VCaP (cell line): ENCODE measurements at regions not wholly inside any gene's neighbourhood (a gene's known extent, or its start where the extent isn't known, plus 50 kb on each side); places are given as distances from the start of the nearest gene placed in this dataset.

Experiments
- H3K27ac ChIP-seq: fragments of 450-650 bp; 2 replicates; pipeline ENCODE4 v1.5.1; 2017
- TF ChIP-seq, protein P1 (sequence below): fragments of 450-650 bp; conservative IDR thresholded peaks from 2 replicates; pipeline ENCODE4 v1.5.1; 2017; ENCODE audit warnings: mild to moderate bottlenecking, moderate library complexity

- H3K27ac ChIP-seq: no peak overlapping the region
- TF ChIP-seq, protein P1, sequence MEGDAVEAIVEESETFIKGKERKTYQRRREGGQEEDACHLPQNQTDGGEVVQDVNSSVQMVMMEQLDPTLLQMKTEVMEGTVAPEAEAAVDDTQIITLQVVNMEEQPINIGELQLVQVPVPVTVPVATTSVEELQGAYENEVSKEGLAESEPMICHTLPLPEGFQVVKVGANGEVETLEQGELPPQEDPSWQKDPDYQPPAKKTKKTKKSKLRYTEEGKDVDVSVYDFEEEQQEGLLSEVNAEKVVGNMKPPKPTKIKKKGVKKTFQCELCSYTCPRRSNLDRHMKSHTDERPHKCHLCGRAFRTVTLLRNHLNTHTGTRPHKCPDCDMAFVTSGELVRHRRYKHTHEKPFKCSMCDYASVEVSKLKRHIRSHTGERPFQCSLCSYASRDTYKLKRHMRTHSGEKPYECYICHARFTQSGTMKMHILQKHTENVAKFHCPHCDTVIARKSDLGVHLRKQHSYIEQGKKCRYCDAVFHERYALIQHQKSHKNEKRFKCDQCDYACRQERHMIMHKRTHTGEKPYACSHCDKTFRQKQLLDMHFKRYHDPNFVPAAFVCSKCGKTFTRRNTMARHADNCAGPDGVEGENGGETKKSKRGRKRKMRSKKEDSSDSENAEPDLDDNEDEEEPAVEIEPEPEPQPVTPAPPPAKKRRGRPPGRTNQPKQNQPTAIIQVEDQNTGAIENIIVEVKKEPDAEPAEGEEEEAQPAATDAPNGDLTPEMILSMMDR: no peak
Observed at GRCh38 chr10:31124852-31125251, 93.2 kb upstream of the ZNF438 start.

DNA sequence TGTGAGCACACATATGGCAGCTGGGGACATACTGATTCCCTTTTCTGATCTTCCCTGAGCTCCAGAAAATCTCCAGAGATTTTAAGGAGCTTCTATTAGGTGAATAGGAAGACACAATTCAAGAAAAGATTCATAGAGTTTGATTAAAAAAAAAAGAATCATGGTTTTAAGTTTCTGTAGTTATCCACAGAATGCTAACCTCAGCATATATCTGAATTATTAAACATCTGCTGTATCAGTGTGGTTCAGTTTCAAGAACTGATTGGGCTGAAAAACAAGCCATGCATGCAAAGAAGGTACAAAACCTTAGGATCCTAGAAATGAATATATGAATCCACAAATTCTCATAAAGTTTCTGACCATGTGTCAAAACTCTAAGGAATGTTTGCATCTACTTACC, 94.1 kb upstream of the ZNF438 start:
- no peak overlapping the region for H3K27ac ChIP-seq
- TF ChIP-seq, protein P1: no peak

DNA sequence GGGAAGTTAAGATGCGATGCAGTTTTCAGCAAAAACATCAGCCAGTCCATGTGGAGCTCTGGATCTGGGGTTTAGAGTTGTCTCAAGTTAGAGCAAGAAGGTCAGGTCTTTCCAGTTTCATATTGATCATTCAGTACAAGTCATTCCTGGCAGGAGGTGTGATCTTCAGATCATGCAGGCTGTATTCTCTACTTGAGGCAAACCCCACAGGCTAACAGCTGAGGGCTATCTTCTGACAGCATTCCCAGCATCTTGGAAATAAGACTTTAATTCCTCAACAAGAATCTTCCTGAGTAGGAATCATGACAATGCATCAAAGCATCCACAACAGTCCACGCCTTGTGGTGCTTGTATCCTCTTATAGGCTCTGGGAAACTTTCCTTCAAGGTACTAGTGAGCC, 94.9 kb upstream of the ZNF438 start:
- H3K27ac ChIP-seq: no peak overlapping the region
- TF ChIP-seq, protein P1: no peak

GRCh38 chr10:31128536-31128935, 96.9 kb upstream of the ZNF438 start:
- no peak overlapping the region for H3K27ac ChIP-seq
- TF ChIP-seq, protein P1: no peak

DNA sequence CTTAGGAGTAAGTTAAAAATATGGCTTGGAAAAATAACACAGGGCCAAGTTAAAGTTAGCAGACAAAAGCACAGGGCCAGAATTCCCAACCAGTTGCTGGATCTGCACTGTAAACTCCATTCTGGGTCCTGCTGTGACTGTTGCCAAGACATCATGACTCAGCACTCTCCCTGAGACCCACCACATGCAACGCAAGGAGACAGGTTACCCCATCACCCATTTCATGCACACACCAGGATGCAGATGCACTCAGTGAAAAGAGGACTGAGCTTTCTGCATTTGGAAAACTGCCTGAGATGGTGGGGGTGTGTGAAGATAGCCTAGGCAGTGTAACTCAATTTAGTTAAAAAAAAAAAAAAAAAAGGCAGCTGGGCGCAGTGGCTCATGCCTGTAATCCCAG, 97.6 kb upstream of the ZNF438 start:
- TF ChIP-seq, protein P1: no peak
- H3K27ac ChIP-seq: no peak overlapping the region

- TF ChIP-seq, protein P1: no peak
- no peak overlapping the region for H3K27ac ChIP-seq
Observed at GRCh38 chr10:31129880-31130405, 98.3 kb upstream of the ZNF438 start.

DNA sequence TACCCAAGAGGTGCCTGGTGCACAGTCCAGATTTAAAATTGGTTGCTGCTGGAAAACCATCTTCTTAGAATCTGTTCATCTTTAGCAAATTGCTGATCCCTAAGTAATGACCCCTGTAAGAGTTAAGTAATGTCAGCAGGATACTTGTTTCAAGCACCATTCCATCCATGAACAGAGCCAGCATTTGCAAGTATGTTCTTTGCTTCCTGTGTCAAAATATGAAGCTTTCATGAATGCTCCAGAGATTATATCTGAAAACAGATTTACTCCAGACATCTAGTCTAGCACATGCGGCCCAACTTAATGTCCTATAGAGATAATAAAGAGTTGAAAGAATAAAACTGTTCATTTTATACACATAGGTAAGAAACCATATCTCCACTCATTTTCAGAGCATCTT, 98.7 kb upstream of the ZNF438 start:
- no peak overlapping the region for H3K27ac ChIP-seq
- TF ChIP-seq, protein P1: no peak
